ENCODE measurements at regions not wholly inside any gene's neighbourhood (a gene's known extent, or its start where the extent isn't known, plus 50 kb on each side); places are given as distances from the start of the nearest gene placed in this dataset.

DNA sequence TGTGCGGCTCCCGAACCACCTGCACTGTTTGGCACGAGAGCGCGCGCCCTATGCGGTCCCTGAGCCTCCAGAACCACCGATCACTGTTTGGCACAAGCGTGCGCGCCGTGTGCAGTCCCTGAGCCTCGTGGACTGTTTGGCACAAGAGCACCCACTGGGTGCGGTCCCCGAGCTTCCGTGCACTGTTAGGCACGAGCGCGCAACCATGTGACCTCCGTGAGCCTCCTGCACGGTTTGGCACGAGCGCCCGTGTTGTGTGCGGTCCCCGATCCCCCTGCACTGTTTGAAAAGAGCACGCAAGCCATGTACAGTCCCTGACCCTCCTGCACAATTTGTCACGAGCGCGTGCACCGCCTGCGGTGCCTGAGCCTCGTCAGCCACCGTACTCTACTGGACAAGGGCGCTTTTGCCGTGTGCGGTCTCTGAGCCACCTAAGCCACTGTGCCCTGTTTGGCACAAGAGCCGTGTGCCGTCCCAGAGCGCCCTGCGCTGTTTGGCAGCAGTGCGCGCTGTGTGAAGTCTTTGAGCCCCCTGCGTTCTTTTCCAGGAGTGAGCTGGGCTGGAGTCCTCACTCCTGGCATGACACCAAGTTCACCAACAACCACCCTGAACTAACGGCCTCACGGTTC is 163.7 kb upstream of the USP9Y start:
- no peak for DNase-seq
- no peaks in the 10 kb centered on the region for H3K9me3 Mint-ChIP-seq
- H3K27ac Mint-ChIP-seq, result peak overlapping the region; percentile 52
- H3K27me3 Mint-ChIP-seq, result peaks cover 7% of the 10 kb centered on the region
- H3K4me1 Mint-ChIP-seq (ENCODE audit: low read depth), result peaks cover 12% of the 10 kb centered on the region
- H3K4me3 Mint-ChIP-seq, result peak overlapping the region; percentile 63
- CTCF ChIA-PET, result no interaction called here
- ATAC-seq, result peak; percentile 20
- POLR2A ChIA-PET, result no interaction called here
- intact Hi-C loops (cut with micrococcal nuclease), result no loop called here
- H3K36me3 Mint-ChIP-seq (ENCODE audit: low read depth), result no peaks in the 10 kb centered on the region
- TF ChIP-seq, protein P1, sequence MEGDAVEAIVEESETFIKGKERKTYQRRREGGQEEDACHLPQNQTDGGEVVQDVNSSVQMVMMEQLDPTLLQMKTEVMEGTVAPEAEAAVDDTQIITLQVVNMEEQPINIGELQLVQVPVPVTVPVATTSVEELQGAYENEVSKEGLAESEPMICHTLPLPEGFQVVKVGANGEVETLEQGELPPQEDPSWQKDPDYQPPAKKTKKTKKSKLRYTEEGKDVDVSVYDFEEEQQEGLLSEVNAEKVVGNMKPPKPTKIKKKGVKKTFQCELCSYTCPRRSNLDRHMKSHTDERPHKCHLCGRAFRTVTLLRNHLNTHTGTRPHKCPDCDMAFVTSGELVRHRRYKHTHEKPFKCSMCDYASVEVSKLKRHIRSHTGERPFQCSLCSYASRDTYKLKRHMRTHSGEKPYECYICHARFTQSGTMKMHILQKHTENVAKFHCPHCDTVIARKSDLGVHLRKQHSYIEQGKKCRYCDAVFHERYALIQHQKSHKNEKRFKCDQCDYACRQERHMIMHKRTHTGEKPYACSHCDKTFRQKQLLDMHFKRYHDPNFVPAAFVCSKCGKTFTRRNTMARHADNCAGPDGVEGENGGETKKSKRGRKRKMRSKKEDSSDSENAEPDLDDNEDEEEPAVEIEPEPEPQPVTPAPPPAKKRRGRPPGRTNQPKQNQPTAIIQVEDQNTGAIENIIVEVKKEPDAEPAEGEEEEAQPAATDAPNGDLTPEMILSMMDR (IDR thresholded peaks at IDR 0.05), result no peak

DNA sequence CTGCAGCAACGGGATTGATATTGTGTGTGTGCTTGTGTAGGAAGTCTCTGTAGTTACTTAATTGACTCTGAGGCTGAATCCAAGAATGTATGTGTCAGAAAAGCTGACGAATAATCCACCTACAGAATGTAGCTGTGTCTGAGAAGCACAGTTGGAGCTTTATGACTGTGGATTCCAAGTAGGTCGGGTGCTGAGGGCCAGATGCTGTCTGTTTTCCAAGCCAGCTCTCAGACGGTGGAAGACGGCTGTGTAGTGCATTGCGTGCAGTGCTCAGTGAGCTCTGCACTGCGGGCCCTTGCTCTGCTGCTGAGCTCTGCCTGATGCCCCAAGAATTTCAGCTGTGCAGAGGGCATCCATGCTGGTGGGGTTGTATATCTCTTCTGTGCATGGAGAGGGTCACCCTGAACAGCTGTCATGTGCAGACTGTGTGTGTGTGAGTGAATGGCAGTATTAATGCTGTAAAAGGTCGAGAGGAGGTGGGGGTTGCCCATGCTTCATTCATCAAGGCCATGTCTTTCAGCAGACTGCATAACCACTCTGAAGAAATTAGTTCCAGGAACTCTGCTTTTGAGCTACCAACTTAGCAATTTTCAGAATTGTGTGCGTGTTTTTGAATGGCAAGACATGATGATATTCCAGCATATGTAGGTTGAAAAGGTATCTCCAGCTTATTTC is 154.1 kb upstream of the USP9Y start:
- Mint-ChIP-seq H3K4me1 (ENCODE audit: low read depth) (peaks cover 6% of the 10 kb centered on the region), H3K9me3 (no peaks in the 10 kb centered on the region), H3K36me3 (ENCODE audit: low read depth) (no peaks in the 10 kb centered on the region), H3K27ac (no peak overlapping the region), H3K4me3 (no peak overlapping the region), H3K27me3 (no peaks in the 10 kb centered on the region)
- DNase-seq (peak; percentile 23), ATAC-seq (peak; percentile 74)
- POLR2A ChIA-PET, result no interaction called here
- TF ChIP-seq, protein P1 (IDR thresholded peaks at IDR 0.05), result no peak
- CTCF ChIA-PET, result no interaction called here
- intact Hi-C loops (cut with micrococcal nuclease), result no loop called here

DNA sequence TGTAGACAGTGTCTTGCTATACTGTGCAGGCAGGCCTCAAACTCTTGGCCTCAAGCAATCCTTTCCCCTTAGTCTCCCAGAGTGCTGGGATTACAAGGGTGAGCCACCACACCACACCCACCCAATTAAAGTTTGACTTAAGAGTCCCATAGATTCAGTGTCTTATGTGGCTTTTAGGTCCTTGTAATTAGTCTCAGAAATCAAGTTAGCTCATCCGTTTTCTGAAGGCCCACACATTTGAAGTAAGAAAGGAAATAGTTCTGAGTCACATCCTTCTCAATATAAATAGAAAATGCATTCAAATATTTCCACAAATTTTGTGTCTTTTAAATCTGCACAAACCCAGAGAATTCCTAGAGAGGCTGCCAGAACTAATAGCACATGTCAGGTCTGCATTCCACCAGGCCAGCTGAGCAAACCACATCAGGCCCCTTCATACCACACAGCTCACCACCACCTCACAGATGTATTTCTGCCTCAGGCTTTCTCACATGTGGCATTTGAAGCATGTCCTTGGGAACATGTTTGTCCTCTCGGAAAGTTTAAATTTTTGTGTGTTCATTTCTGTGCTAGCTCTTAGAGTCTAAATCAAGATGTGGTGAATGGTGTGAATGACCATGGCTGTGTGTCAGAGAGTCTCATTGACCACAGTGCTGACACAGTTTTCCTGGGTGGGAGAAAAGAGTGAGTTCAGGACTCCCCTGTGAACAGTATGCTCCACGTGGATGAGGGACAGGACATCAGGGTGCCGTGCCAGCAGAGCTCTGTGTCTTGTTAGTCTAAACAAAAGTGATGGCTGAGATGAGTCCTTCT is 148.4 kb upstream of the USP9Y start:
- DNase-seq (peak; percentile 23), ATAC-seq (peak; percentile 67)
- ChIA-PET CTCF (no interaction called here), POLR2A (no interaction called here)
- H3K4me1 Mint-ChIP-seq (ENCODE audit: low read depth), result peaks cover 30% of the 10 kb centered on the region
- intact Hi-C loops (cut with micrococcal nuclease), result no loop called here
- no peaks in the 10 kb centered on the region for H3K27me3 Mint-ChIP-seq
- no peaks in the 10 kb centered on the region for H3K36me3 Mint-ChIP-seq (ENCODE audit: low read depth)
- H3K27ac Mint-ChIP-seq, result peak overlapping the region; percentile 80
- H3K4me3 Mint-ChIP-seq, result no peak overlapping the region
- no peaks in the 10 kb centered on the region for H3K9me3 Mint-ChIP-seq
- TF ChIP-seq, protein P1 (IDR thresholded peaks at IDR 0.05), result no peak

DNA sequence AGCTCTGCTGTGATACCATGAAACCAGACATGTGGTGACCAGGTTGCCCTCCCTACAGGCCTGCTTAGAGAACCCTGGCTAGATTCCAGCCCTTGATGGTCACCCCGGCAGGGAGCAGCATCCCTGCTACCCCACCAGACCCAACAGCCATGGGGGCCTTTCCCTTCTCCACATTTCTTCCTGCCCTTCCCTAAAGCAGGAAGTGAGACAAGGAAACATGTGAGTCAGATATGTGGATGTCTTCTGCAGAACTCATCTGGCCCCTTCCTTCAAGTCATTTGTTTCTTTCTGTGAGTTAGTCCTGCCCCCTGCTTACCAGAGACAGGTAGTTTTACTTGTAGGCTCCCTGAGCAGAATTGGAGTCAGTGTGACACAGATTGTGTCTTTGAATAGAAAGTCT is 147.1 kb upstream of the USP9Y start:
- ATAC-seq, result peak; percentile 40

More for the DNA sequence above, 147.1 kb upstream of the USP9Y start:
- H3K27me3 Mint-ChIP-seq, result no peaks in the 10 kb centered on the region
- no peaks in the 10 kb centered on the region for H3K9me3 Mint-ChIP-seq
- DNase-seq, result no peak
- H3K36me3 Mint-ChIP-seq (ENCODE audit: low read depth), result no peaks in the 10 kb centered on the region
- H3K27ac Mint-ChIP-seq, result peak overlapping the region; percentile 25
- no peak overlapping the region for H3K4me3 Mint-ChIP-seq
- ChIA-PET POLR2A (no interaction called here), CTCF (no interaction called here)
- peaks cover 39% of the 10 kb centered on the region for H3K4me1 Mint-ChIP-seq (ENCODE audit: low read depth)
- TF ChIP-seq, protein P1 (IDR thresholded peaks at IDR 0.05), result no peak
- intact Hi-C loops (cut with micrococcal nuclease), result no loop called here
